ENCODE measurements at regions not wholly inside any gene's neighbourhood (a gene's known extent, or its start where the extent isn't known, plus 50 kb on each side); places are given as distances from the start of the nearest gene placed in this dataset.

DNA sequence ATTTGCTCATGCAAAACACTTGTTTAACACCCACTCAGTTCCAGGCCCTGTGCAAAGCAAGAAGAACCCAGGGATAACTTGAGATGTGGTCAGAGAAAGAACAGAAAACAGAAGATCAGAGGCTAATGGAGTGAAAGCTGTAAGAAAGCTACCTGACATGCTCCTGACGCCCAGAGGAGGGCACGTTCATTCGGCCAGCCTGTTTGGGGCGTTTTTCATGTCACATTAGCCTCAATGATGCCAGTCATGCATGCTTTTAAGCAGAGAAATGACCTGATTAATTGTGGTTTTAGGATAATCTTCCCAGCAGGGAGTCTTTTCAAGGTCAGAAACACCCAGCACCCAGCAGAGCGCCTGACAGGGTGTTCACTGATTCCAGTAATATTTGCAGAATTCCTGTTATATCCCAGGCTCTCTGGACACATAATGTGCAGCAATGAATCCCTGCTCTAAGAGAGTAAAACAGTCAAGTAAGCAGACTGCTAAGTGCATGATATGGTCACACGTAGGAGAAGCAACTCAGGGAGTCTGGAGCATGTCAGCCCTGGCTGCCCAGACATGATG lies 320.0 kb downstream of the LRATD1 start:
- Histone ChIP-seq H3K79me2 (ENCODE audit: insufficient read depth, low read length) (no peaks in the 10 kb centered on the region), H3K36me3 (replicated peaks in 1 of 2; ENCODE audit: control insufficient read depth in 1 of 2, insufficient read depth in 2 of 2, low read length in 2 of 2) (no peaks in the 10 kb centered on the region), H3K4me2 (replicated peaks; ENCODE audit: extremely low read depth, low read length, poor library complexity, severe bottlenecking) (no peak overlapping the region), H2AFZ (ENCODE audit: insufficient read depth, low read depth, low read length, poor library complexity, severe bottlenecking) (no peak overlapping the region), H3K4me1 (ENCODE audit: control insufficient read depth in 1 of 2, insufficient read depth in 2 of 2, low read length in 2 of 2) (no peaks in the 10 kb centered on the region), H4K20me1 (ENCODE audit: insufficient read depth, low read length) (no peaks in the 10 kb centered on the region), H3K27me3 (ENCODE audit: control insufficient read depth in 2 of 2, insufficient read depth in 2 of 2, low read length in 2 of 2) (no peaks in the 10 kb centered on the region), H3K9ac (ENCODE audit: insufficient read depth, low read length, poor library complexity, severe bottlenecking) (no peak overlapping the region), H3K27ac (ENCODE audit: low read depth in 1 of 2, low read length in 2 of 2) (no peak overlapping the region), H3K4me3 (replicated peaks in 1 of 3; ENCODE audit: low read depth in 2 of 3, low read length in 3 of 3) (no peak overlapping the region), H3K9me3 (replicated peaks in 1 of 2; ENCODE audit: control insufficient read depth in 1 of 2, insufficient read depth in 1 of 2, low read length in 2 of 2) (peaks cover 5 to 13% of the 10 kb centered on the region in 2 donors)
- Mint-ChIP-seq H3K4me3 (no peak overlapping the region), H3K9me3 (peaks cover 4 to 16% (median 11%) of the 10 kb centered on the region in 7 donors), H3K27ac (no peak overlapping the region), H3K36me3 (no peaks in the 10 kb centered on the region), H3K27me3 (ENCODE audit: low read depth in 3 of 3) (no peaks in the 10 kb centered on the region), H3K4me1 (no peaks in the 10 kb centered on the region)
- WGBS (ENCODE audit: insufficient coverage), result 76% methylated on average over 6 of the region's 6 CpGs
- no peak for DNase-seq
- intact Hi-C loops (cut with micrococcal nuclease), result no loop called here
- TF ChIP-seq, protein P1, sequence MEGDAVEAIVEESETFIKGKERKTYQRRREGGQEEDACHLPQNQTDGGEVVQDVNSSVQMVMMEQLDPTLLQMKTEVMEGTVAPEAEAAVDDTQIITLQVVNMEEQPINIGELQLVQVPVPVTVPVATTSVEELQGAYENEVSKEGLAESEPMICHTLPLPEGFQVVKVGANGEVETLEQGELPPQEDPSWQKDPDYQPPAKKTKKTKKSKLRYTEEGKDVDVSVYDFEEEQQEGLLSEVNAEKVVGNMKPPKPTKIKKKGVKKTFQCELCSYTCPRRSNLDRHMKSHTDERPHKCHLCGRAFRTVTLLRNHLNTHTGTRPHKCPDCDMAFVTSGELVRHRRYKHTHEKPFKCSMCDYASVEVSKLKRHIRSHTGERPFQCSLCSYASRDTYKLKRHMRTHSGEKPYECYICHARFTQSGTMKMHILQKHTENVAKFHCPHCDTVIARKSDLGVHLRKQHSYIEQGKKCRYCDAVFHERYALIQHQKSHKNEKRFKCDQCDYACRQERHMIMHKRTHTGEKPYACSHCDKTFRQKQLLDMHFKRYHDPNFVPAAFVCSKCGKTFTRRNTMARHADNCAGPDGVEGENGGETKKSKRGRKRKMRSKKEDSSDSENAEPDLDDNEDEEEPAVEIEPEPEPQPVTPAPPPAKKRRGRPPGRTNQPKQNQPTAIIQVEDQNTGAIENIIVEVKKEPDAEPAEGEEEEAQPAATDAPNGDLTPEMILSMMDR (IDR thresholded peaks at IDR 0.05), result no peak

- no peaks in the 10 kb centered on the region for H3K36me3 Mint-ChIP-seq
- Histone ChIP-seq H3K9me3 (replicated peaks in 1 of 2; ENCODE audit: control insufficient read depth in 1 of 2, insufficient read depth in 1 of 2, low read length in 2 of 2) (peaks cover 10 to 13% of the 10 kb centered on the region in 2 donors), H3K36me3 (replicated peaks in 1 of 2; ENCODE audit: control insufficient read depth in 1 of 2, insufficient read depth in 2 of 2, low read length in 2 of 2) (no peaks in the 10 kb centered on the region), H3K27me3 (ENCODE audit: control insufficient read depth in 2 of 2, insufficient read depth in 2 of 2, low read length in 2 of 2) (no peaks in the 10 kb centered on the region), H3K79me2 (ENCODE audit: insufficient read depth, low read length) (no peaks in the 10 kb centered on the region), H3K9ac (ENCODE audit: insufficient read depth, low read length, poor library complexity, severe bottlenecking) (no peak overlapping the region), H3K4me3 (replicated peaks in 1 of 3; ENCODE audit: low read depth in 2 of 3, low read length in 3 of 3) (no peak overlapping the region), H3K27ac (ENCODE audit: low read depth in 1 of 2, low read length in 2 of 2) (no peak overlapping the region), H3K4me2 (replicated peaks; ENCODE audit: extremely low read depth, low read length, poor library complexity, severe bottlenecking) (no peak overlapping the region), H3K4me1 (ENCODE audit: control insufficient read depth in 1 of 2, insufficient read depth in 2 of 2, low read length in 2 of 2) (no peaks in the 10 kb centered on the region), H4K20me1 (ENCODE audit: insufficient read depth, low read length) (no peaks in the 10 kb centered on the region), H2AFZ (ENCODE audit: insufficient read depth, low read depth, low read length, poor library complexity, severe bottlenecking) (no peak overlapping the region)
- intact Hi-C loops (cut with micrococcal nuclease), result no loop called here
- H3K9me3 Mint-ChIP-seq, result peaks cover 3 to 17% (median 12%) of the 10 kb centered on the region in 7 donors
- H3K27ac Mint-ChIP-seq, result peak overlapping the region in 1 of 7 donors; percentile 1
- H3K4me3 Mint-ChIP-seq, result no peak overlapping the region
- H3K27me3 Mint-ChIP-seq (ENCODE audit: low read depth in 3 of 3), result no peaks in the 10 kb centered on the region
- no peak for DNase-seq
- WGBS (ENCODE audit: insufficient coverage), result 100% methylated on average over 2 of the region's 2 CpGs
- H3K4me1 Mint-ChIP-seq, result no peaks in the 10 kb centered on the region
- TF ChIP-seq, protein P1 (IDR thresholded peaks at IDR 0.05), result no peak
Measured at GRCh38 chr2:14960686-14961324, 328.3 kb downstream of the LRATD1 start.
